Stomach (tissue), 4 donors: ENCODE measurements at regions not wholly inside any gene's neighbourhood (a gene's known extent, or its start where the extent isn't known, plus 50 kb on each side); places are given as distances from the start of the nearest gene placed in this dataset.

Source experiments
- POLR2A ChIP-seq, 4 donors: fragments of 450-650 bp; IDR thresholded peaks; one replicate each; pipeline ENCODE4 v1.6.1; 2016; ENCODE audit warnings: antibody characterized with exemption in 4 of 4, control low read depth in 2 of 4, mild to moderate bottlenecking in 1 of 4, moderate library complexity in 1 of 4
- POLR2AphosphoS5 ChIP-seq, 3 donors: sonication (generic); formaldehyde crosslinking; IDR thresholded peaks; one replicate each; pipeline ENCODE4 v1.6.1; 2016; ENCODE audit warnings: antibody characterized with exemption in 3 of 3
- TF ChIP-seq, protein P1 (sequence below), 7 experiments: fragments of 450-650 bp in 4 of 7; fragments of 200-600 bp in 3 of 7; sonication (generic) in 3 of 7; IDR thresholded peaks; one replicate each; pipeline ENCODE4 v1.5.1; 2016 to 2019; ENCODE audit warnings: antibody characterized with exemption in 7 of 7, control low read depth in 2 of 7, mild to moderate bottlenecking in 1 of 7

- TF ChIP-seq POLR2AphosphoS5 (IDR thresholded peaks at IDR 0.05), result no peak
- TF ChIP-seq POLR2A (IDR thresholded peaks at IDR 0.05), result no peak
- TF ChIP-seq, protein P1, sequence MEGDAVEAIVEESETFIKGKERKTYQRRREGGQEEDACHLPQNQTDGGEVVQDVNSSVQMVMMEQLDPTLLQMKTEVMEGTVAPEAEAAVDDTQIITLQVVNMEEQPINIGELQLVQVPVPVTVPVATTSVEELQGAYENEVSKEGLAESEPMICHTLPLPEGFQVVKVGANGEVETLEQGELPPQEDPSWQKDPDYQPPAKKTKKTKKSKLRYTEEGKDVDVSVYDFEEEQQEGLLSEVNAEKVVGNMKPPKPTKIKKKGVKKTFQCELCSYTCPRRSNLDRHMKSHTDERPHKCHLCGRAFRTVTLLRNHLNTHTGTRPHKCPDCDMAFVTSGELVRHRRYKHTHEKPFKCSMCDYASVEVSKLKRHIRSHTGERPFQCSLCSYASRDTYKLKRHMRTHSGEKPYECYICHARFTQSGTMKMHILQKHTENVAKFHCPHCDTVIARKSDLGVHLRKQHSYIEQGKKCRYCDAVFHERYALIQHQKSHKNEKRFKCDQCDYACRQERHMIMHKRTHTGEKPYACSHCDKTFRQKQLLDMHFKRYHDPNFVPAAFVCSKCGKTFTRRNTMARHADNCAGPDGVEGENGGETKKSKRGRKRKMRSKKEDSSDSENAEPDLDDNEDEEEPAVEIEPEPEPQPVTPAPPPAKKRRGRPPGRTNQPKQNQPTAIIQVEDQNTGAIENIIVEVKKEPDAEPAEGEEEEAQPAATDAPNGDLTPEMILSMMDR (IDR thresholded peaks at IDR 0.05), result no peak
Observed at GRCh38 chr15:55014391-55015092, 182.2 kb downstream of the RSL24D1 start.
